RWPE2 (cell line): ENCODE measurements at regions not wholly inside any gene's neighbourhood (a gene's known extent, or its start where the extent isn't known, plus 50 kb on each side); places are given as distances from the start of the nearest gene placed in this dataset.
"Not testable (repeated sequence)": the region's sequence is repeated elsewhere in the genome, so short reads cannot be mapped to it uniquely, and the experiment has no call there.

Experiments used
- ATAC-seq: fragments of 200-7000 bp; cut with Tn5 transposase; 3 replicates; pipeline ENCODE4 v1.9.1; 2021; ENCODE audit warnings: low read depth
- DNase-seq: peaks from one replicate; pipeline ENCODE4 v3.0.0-alpha.2; 2020; ENCODE audit warnings: low spot score
- H3K27ac ChIP-seq: fragments of 450-650 bp; 2 replicates; pipeline ENCODE4 v1.5.1; 2017; ENCODE audit warnings: mild to moderate bottlenecking; ENCODE audit not compliant: poor library complexity, severe bottlenecking
- H3K27me3 ChIP-seq: fragments of 250-450 bp; sonication (Bioruptor Pico); 2 replicates; pipeline ENCODE4 v1.5.1; 2021; ENCODE audit warnings: mild to moderate bottlenecking, moderate library complexity; ENCODE audit not compliant: insufficient read depth, poor library complexity, severe bottlenecking
- H3K36me3 ChIP-seq: fragments of 250-450 bp; sonication (Bioruptor Pico); 2 replicates; pipeline ENCODE4 v1.5.1; 2020; ENCODE audit warnings: low read depth, mild to moderate bottlenecking, moderate library complexity
- H3K4me1 ChIP-seq: fragments of 250-450 bp; sonication (Bioruptor Pico); 2 replicates; pipeline ENCODE4 v1.5.1; 2021; ENCODE audit warnings: mild to moderate bottlenecking, moderate library complexity; ENCODE audit not compliant: insufficient read depth, poor library complexity, severe bottlenecking
- H3K4me3 ChIP-seq: fragments of 250-450 bp; sonication (Bioruptor Pico); 2 replicates; pipeline ENCODE4 v1.5.1; 2021; ENCODE audit warnings: mild to moderate bottlenecking, moderate library complexity; ENCODE audit not compliant: severe bottlenecking
- H3K9me3 ChIP-seq: fragments of 250-450 bp; sonication (Bioruptor Pico); 2 replicates; pipeline ENCODE4 v1.5.1; 2021; ENCODE audit warnings: mild to moderate bottlenecking, moderate library complexity; ENCODE audit not compliant: severe bottlenecking
- CTCF ChIP-seq: fragments of 450-650 bp; IDR thresholded peaks from one replicate; pipeline ENCODE4 v1.5.1; 2017; ENCODE audit warnings: mild to moderate bottlenecking, moderate library complexity; ENCODE audit not compliant: poor library complexity, severe bottlenecking

DNA sequence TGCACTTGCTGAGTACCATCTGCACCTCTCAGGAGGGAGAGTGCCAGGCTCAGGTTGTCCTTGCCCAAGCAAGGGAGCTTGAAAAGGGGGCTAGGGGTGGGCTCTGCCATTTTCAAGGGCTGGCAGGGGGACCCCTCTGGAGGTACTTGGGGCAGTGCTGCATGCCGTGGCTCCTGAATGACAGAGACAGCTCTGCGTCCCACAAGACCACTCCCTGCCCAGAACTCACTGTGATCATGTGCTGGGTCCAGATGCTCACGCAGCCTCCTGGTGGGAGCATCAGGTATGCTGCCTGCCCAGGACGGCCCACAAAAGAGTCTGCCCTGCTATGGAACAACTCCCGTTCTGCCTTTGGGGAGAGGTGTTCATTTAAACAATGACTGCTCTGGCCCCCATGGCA lies 165.2 kb downstream of the GOLGA6L4 start:
- DNase-seq: peak; percentile 29
- H3K36me3 ChIP-seq: no peaks in the 10 kb centered on the region
- no peak for TF ChIP-seq CTCF
- no peak for ATAC-seq
- H3K4me3 ChIP-seq: no peak overlapping the region
- H3K27ac ChIP-seq: no peak overlapping the region
- H3K27me3 ChIP-seq: no peaks in the 10 kb centered on the region
- H3K4me1 ChIP-seq: no peaks in the 10 kb centered on the region
- H3K9me3 ChIP-seq: no peaks in the 10 kb centered on the region

GRCh38 chr15:84401461-84401860 lies 165.9 kb downstream of the GOLGA6L4 start:
- not testable (repeated sequence) for H3K9me3 ChIP-seq, H3K27ac ChIP-seq, H3K4me1 ChIP-seq, H3K4me3 ChIP-seq, ATAC-seq, H3K27me3 ChIP-seq, H3K36me3 ChIP-seq
- DNase-seq: peak; percentile 65

- not testable (repeated sequence) for H3K36me3 ChIP-seq, H3K9me3 ChIP-seq, H3K4me3 ChIP-seq, H3K27ac ChIP-seq, H3K4me1 ChIP-seq, H3K27me3 ChIP-seq, ATAC-seq
- DNase-seq: peak; percentile 48
Observed at GRCh38 chr15:84401891-84402840, 166.6 kb downstream of the GOLGA6L4 start.

GRCh38 chr15:84402856-84403608 lies 167.5 kb downstream of the GOLGA6L4 start:
- TF ChIP-seq CTCF: no peak
- peak; percentile 72 for DNase-seq
- ATAC-seq: no peak
- Histone ChIP-seq H3K4me3 (no peak overlapping the region), H3K36me3 (no peaks in the 10 kb centered on the region), H3K9me3 (no peaks in the 10 kb centered on the region), H3K4me1 (no peaks in the 10 kb centered on the region), H3K27ac (no peak overlapping the region), H3K27me3 (no peaks in the 10 kb centered on the region)

- not testable (repeated sequence) for H3K27me3 ChIP-seq, H3K9me3 ChIP-seq, DNase-seq, ATAC-seq, H3K4me3 ChIP-seq, H3K27ac ChIP-seq, H3K4me1 ChIP-seq, H3K36me3 ChIP-seq
Observed at GRCh38 chr15:84409357-84409756, 173.8 kb downstream of the GOLGA6L4 start.

- H3K9me3 ChIP-seq, H3K4me1 ChIP-seq, H3K36me3 ChIP-seq, H3K27me3 ChIP-seq, ATAC-seq, H3K27ac ChIP-seq, H3K4me3 ChIP-seq, DNase-seq: not testable (repeated sequence)
Observed at GRCh38 chr15:84421513-84422181, 179.2 kb upstream of the ZSCAN2 start.

GRCh38 chr15:84425327-84425726 lies 175.5 kb upstream of the ZSCAN2 start:
- H3K36me3 ChIP-seq, ATAC-seq, H3K4me1 ChIP-seq, H3K4me3 ChIP-seq, H3K27me3 ChIP-seq, H3K27ac ChIP-seq, H3K9me3 ChIP-seq: not testable (repeated sequence)
- DNase-seq: peak; percentile 60

GRCh38 chr15:84473305-84473877 lies 127.4 kb upstream of the ZSCAN2 start:
- H3K27ac ChIP-seq, H3K4me3 ChIP-seq, H3K9me3 ChIP-seq, DNase-seq, H3K27me3 ChIP-seq, ATAC-seq, H3K36me3 ChIP-seq, H3K4me1 ChIP-seq: not testable (repeated sequence)
